ENCODE measurements at regions not wholly inside any gene's neighbourhood (a gene's known extent, or its start where the extent isn't known, plus 50 kb on each side); places are given as distances from the start of the nearest gene placed in this dataset.

- H3K4me3 ChIP-seq (ENCODE audit: low read depth, low read length, poor library complexity, severe bottlenecking) = no peak overlapping the region
- H3K27me3 ChIP-seq (ENCODE audit: insufficient read depth, low read length) = no peaks in the 10 kb centered on the region
- H3K4me2 ChIP-seq (ENCODE audit: low read length) = no peak overlapping the region
- no peaks in the 10 kb centered on the region for H4K20me1 ChIP-seq (ENCODE audit: insufficient read depth, low read length)
- no peaks in the 10 kb centered on the region for H3K9me2 ChIP-seq (ENCODE audit: low read depth, low read length)
- no peak overlapping the region for H3K9ac ChIP-seq (ENCODE audit: low read length)
- no peaks in the 10 kb centered on the region for H3K9me3 ChIP-seq (ENCODE audit: low read length)
- H3K79me2 ChIP-seq (ENCODE audit: insufficient read depth, low read length) = no peaks in the 10 kb centered on the region
- TF ChIP-seq CTCF (IDR thresholded peaks at IDR 0.05; ENCODE audit: low read length) = no peak
- no peak for TF ChIP-seq EZH2 (IDR thresholded peaks at IDR 0.05; ENCODE audit: borderline replicate concordance, low read length)
- H3F3A ChIP-seq (ENCODE audit: insufficient read depth, low read length) = no peaks in the 10 kb centered on the region
- no peaks in the 10 kb centered on the region for H3K36me3 ChIP-seq (ENCODE audit: insufficient read depth, low read length)
- no peak overlapping the region for H2AFZ ChIP-seq (ENCODE audit: low read length)
- no peaks in the 10 kb centered on the region for H3K4me1 ChIP-seq (ENCODE audit: insufficient read depth, low read length, severe bottlenecking)
- no peak overlapping the region for H3K27ac ChIP-seq (ENCODE audit: low read depth, low read length, poor library complexity, severe bottlenecking)
These were observed 464.7 kb downstream of the TXNL1 start for GRCh38 chr18:56173542-56174220.

- H3K9ac ChIP-seq (ENCODE audit: low read length) = no peak overlapping the region
- no peak overlapping the region for H2AFZ ChIP-seq (ENCODE audit: low read length)
- no peaks in the 10 kb centered on the region for H3K4me1 ChIP-seq (ENCODE audit: insufficient read depth, low read length, severe bottlenecking)
- no peaks in the 10 kb centered on the region for H3K9me3 ChIP-seq (ENCODE audit: low read length)
- TF ChIP-seq EZH2 (IDR thresholded peaks at IDR 0.05; ENCODE audit: borderline replicate concordance, low read length) (no peak), CTCF (IDR thresholded peaks at IDR 0.05; ENCODE audit: low read length) (no peak)
- H3K9me2 ChIP-seq (ENCODE audit: low read depth, low read length) = no peaks in the 10 kb centered on the region
- H3K4me3 ChIP-seq (ENCODE audit: low read depth, low read length, poor library complexity, severe bottlenecking) = no peak overlapping the region
- no peak overlapping the region for H3K27ac ChIP-seq (ENCODE audit: low read depth, low read length, poor library complexity, severe bottlenecking)
- H3F3A ChIP-seq (ENCODE audit: insufficient read depth, low read length) = no peaks in the 10 kb centered on the region
- no peaks in the 10 kb centered on the region for H4K20me1 ChIP-seq (ENCODE audit: insufficient read depth, low read length)
- H3K4me2 ChIP-seq (ENCODE audit: low read length) = no peak overlapping the region
- no peaks in the 10 kb centered on the region for H3K79me2 ChIP-seq (ENCODE audit: insufficient read depth, low read length)
- no peaks in the 10 kb centered on the region for H3K27me3 ChIP-seq (ENCODE audit: insufficient read depth, low read length)
- H3K36me3 ChIP-seq (ENCODE audit: insufficient read depth, low read length) = no peaks in the 10 kb centered on the region
These were observed 465.9 kb downstream of the TXNL1 start for GRCh38 chr18:56172527-56172926.

GRCh38 chr18:56171848-56172247, 466.5 kb downstream of the TXNL1 start:
- Histone ChIP-seq H3K9me2 (ENCODE audit: low read depth, low read length) (no peaks in the 10 kb centered on the region), H3K79me2 (ENCODE audit: insufficient read depth, low read length) (no peaks in the 10 kb centered on the region), H3K36me3 (ENCODE audit: insufficient read depth, low read length) (no peaks in the 10 kb centered on the region), H3K9ac (ENCODE audit: low read length) (no peak overlapping the region), H3K9me3 (ENCODE audit: low read length) (no peaks in the 10 kb centered on the region), H3F3A (ENCODE audit: insufficient read depth, low read length) (no peaks in the 10 kb centered on the region), H3K27me3 (ENCODE audit: insufficient read depth, low read length) (no peaks in the 10 kb centered on the region), H3K4me3 (ENCODE audit: low read depth, low read length, poor library complexity, severe bottlenecking) (no peak overlapping the region), H3K4me2 (ENCODE audit: low read length) (no peak overlapping the region), H3K4me1 (ENCODE audit: insufficient read depth, low read length, severe bottlenecking) (no peaks in the 10 kb centered on the region), H3K27ac (ENCODE audit: low read depth, low read length, poor library complexity, severe bottlenecking) (no peak overlapping the region), H4K20me1 (ENCODE audit: insufficient read depth, low read length) (no peaks in the 10 kb centered on the region), H2AFZ (ENCODE audit: low read length) (no peak overlapping the region)
- no peak for TF ChIP-seq CTCF (IDR thresholded peaks at IDR 0.05; ENCODE audit: low read length)
- no peak for TF ChIP-seq EZH2 (IDR thresholded peaks at IDR 0.05; ENCODE audit: borderline replicate concordance, low read length)

All from OCI-LY1 (cell line).